ENCODE measurements at regions not wholly inside any gene's neighbourhood (a gene's known extent, or its start where the extent isn't known, plus 50 kb on each side); places are given as distances from the start of the nearest gene placed in this dataset.

DNA sequence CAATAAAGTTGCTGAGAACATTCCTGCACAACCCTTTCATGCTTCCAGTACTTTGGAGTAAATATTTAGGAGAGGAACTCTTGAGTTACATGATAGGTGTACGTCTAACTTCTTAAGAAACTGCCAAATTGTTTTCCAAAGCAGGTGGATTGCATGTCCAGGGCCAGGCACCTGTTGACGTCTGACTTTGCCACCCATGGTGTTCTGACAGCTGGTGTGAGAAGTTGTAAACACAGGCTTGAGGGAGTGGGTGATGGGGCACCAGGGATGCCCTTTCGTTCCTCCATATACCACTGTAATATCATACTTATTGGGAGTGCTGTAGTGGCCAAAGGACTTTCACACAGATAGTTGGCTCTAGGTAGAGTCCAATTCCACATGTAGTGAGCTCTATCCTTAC is 352.1 kb downstream of the GADD45G start:
- TF ChIP-seq, protein P1, sequence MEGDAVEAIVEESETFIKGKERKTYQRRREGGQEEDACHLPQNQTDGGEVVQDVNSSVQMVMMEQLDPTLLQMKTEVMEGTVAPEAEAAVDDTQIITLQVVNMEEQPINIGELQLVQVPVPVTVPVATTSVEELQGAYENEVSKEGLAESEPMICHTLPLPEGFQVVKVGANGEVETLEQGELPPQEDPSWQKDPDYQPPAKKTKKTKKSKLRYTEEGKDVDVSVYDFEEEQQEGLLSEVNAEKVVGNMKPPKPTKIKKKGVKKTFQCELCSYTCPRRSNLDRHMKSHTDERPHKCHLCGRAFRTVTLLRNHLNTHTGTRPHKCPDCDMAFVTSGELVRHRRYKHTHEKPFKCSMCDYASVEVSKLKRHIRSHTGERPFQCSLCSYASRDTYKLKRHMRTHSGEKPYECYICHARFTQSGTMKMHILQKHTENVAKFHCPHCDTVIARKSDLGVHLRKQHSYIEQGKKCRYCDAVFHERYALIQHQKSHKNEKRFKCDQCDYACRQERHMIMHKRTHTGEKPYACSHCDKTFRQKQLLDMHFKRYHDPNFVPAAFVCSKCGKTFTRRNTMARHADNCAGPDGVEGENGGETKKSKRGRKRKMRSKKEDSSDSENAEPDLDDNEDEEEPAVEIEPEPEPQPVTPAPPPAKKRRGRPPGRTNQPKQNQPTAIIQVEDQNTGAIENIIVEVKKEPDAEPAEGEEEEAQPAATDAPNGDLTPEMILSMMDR (IDR thresholded peaks at IDR 0.05) = no peak
- Histone ChIP-seq H3K4me1 (no peaks in the 10 kb centered on the region), H3K9ac (ENCODE audit: low read depth in 2 of 2, low read length in 2 of 2) (no peak overlapping the region), H3K27me3 (no peaks in the 10 kb centered on the region), H3K9me3 (no peaks in the 10 kb centered on the region), H3K27ac (no peak overlapping the region), H3K4me3 (no peak overlapping the region), H3K36me3 (no peaks in the 10 kb centered on the region)
- intact Hi-C loops (cut with DNase I) = no loop called here
- DNase-seq = no peak

DNA sequence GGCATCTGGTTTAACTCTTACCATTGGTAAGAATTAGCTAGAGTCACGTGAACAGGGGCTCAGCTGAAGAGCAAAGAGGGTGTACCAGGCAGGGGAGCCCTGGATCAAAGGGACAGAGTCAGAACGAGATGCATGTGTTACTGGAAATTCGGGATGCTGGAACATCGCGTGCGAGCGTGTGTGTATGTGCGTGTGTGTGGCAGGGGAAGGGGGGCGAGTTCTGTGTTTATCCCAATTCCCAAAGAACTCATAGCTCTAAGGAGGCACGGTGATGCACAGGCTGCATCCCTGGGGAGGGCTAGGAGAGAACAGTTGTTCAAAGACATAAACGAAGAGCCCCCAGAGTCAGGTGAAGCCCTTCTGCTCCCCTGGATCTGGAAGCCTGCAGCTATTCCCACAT is 353.3 kb downstream of the GADD45G start:
- no peak overlapping the region for H3K4me3 ChIP-seq
- H3K9ac ChIP-seq (ENCODE audit: low read depth in 2 of 2, low read length in 2 of 2) = no peak overlapping the region
- no peak for DNase-seq
- no peaks in the 10 kb centered on the region for H3K4me1 ChIP-seq
- TF ChIP-seq, protein P1 (IDR thresholded peaks at IDR 0.05) = no peak
- H3K27me3 ChIP-seq = no peaks in the 10 kb centered on the region
- no peak overlapping the region for H3K27ac ChIP-seq
- intact Hi-C loops (cut with DNase I) = no loop called here
- H3K36me3 ChIP-seq = no peaks in the 10 kb centered on the region
- H3K9me3 ChIP-seq = no peaks in the 10 kb centered on the region

DNA sequence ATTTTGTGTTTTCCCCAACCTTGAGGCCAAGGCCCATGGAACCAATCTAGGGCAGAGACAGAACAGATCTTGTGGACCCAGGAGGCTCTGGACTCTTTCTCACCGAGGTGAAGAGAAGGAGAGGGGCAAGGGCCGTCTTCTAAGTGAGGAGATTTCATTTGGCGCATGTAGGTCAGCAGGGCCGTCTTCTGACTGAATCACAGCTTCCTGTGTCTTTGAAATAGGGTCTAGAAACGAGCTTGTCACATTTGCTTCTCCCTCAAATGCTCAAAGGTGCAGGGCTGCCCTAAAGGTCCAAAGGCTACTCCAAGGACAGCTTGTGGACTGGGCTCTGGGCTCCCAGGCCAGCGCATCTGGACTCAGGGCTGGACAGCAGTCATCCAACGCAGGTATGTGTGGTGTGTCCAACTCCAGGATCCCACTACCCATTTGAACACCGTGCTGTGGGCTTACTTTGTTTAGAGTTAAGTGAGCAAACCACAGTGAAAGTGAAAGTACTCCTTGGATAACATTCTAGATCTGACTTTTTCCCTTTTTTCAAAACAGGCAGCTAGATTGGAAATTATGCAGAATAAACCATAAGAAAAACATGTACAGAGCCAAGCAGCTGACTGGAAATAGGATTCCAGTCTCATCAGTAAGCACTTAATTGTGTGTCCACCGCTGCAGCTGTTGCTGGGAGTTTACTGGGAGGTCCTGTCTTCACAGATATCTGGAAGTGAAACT is 357.0 kb downstream of the GADD45G start:
- DNase-seq = no peak
- H3K4me1 ChIP-seq = no peaks in the 10 kb centered on the region
- no peaks in the 10 kb centered on the region for H3K36me3 ChIP-seq
- intact Hi-C loops (cut with DNase I) = no loop called here
- H3K9me3 ChIP-seq = no peaks in the 10 kb centered on the region
- no peak overlapping the region for H3K4me3 ChIP-seq
- peak overlapping the region; percentile 14 for H3K27ac ChIP-seq
- H3K9ac ChIP-seq (ENCODE audit: low read depth in 2 of 2, low read length in 2 of 2) = no peak overlapping the region
- no peaks in the 10 kb centered on the region for H3K27me3 ChIP-seq
- TF ChIP-seq, protein P1 (IDR thresholded peaks at IDR 0.05) = no peak

DNA sequence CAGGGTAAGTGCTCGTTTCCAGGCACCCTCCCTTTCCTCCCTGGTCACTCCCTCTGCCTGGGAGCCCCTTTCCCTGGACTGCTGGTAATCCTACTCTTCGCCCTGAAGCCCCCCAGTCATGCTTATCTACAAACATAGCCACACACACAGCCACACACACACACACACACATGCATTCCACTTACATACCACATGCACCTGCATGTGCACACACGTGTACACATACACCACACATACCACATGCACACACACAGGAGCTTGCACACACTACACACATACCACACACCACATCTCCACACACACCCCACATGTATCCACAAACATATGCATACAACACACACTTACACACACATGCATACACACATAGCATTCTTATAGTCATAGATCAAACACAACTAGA is 358.5 kb downstream of the GADD45G start:
- Histone ChIP-seq H3K4me1 (no peaks in the 10 kb centered on the region), H3K27me3 (no peaks in the 10 kb centered on the region), H3K27ac (no peak overlapping the region), H3K9ac (ENCODE audit: low read depth in 2 of 2, low read length in 2 of 2) (no peak overlapping the region), H3K4me3 (no peak overlapping the region), H3K9me3 (no peaks in the 10 kb centered on the region), H3K36me3 (no peaks in the 10 kb centered on the region)
- intact Hi-C loops (cut with DNase I) = no loop called here
- TF ChIP-seq, protein P1 (IDR thresholded peaks at IDR 0.05) = no peak
- DNase-seq = no peak

DNA sequence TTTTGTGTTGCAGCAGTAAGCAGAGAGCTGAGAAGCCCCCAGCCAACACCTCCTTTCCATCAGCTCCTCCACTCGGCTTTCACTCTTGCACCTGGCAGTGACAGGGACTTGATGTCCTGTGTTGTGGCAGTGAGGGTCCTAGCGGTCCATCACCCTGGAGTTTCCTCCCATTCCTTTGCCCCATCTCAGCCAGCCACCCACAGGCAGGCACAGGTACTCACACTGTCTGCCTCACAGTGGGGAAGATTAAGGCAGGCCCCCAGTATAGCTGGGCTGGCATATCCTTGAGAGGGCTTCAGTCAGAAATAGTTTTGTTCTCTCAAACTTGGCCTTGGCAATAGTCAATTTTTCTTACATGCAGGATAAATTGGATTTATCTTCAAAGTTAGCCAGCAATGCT is 362.7 kb downstream of the GADD45G start:
- TF ChIP-seq, protein P1 (IDR thresholded peaks at IDR 0.05) = no peak
- Histone ChIP-seq H3K9ac (ENCODE audit: low read depth in 2 of 2, low read length in 2 of 2) (no peak overlapping the region), H3K27me3 (no peaks in the 10 kb centered on the region), H3K9me3 (no peaks in the 10 kb centered on the region), H3K27ac (no peak overlapping the region), H3K4me3 (no peak overlapping the region), H3K36me3 (no peaks in the 10 kb centered on the region), H3K4me1 (no peaks in the 10 kb centered on the region)
- intact Hi-C loops (cut with DNase I) = no loop called here
- no peak for DNase-seq

Measured in colonic mucosa (tissue), 4 donors.